Stimulated activated CD4-positive, alpha-beta T cell treated with anti-CD3 and anti-CD28 coated beads, Interleukin-4, amount 100 ng/mL, for 24 hours (primary cell): ENCODE measurements at regions not wholly inside any gene's neighbourhood (a gene's known extent, or its start where the extent isn't known, plus 50 kb on each side); places are given as distances from the start of the nearest gene placed in this dataset.

Experiments used
- DNase-seq: peaks from one replicate; pipeline ENCODE4 v3.0.0-alpha.2; 2020

- no peak for DNase-seq
Observed at GRCh38 chr9:134251296-134252069, 74.8 kb upstream of the RXRA start.

GRCh38 chr9:134252084-134252830 lies 74.0 kb upstream of the RXRA start:
- no peak for DNase-seq

- DNase-seq: no peak
Observed at GRCh38 chr9:134253606-134254205, 72.5 kb upstream of the RXRA start.

GRCh38 chr9:134258332-134258731 lies 67.9 kb upstream of the RXRA start:
- DNase-seq: no peak

- DNase-seq: no peak
Observed at GRCh38 chr9:134258828-134259546, 67.3 kb upstream of the RXRA start.

GRCh38 chr9:134259708-134260107 lies 66.5 kb upstream of the RXRA start:
- DNase-seq: no peak

- DNase-seq: no peak
Observed at GRCh38 chr9:134260801-134261200, 65.5 kb upstream of the RXRA start.

- no peak for DNase-seq
Observed at GRCh38 chr9:134262035-134262434, 64.2 kb upstream of the RXRA start.

- no peak for DNase-seq
Observed at GRCh38 chr9:134263596-134263995, 62.7 kb upstream of the RXRA start.

- DNase-seq: no peak
Observed at GRCh38 chr9:134264169-134264568, 62.1 kb upstream of the RXRA start.

- DNase-seq: no peak
Observed at GRCh38 chr9:134265078-134265477, 61.2 kb upstream of the RXRA start.

GRCh38 chr9:134266418-134266817 lies 59.8 kb upstream of the RXRA start:
- DNase-seq: no peak

- DNase-seq: no peak
Observed at GRCh38 chr9:134267305-134267880, 58.9 kb upstream of the RXRA start.

- no peak for DNase-seq
Observed at GRCh38 chr9:134267881-134268724, 58.2 kb upstream of the RXRA start.

GRCh38 chr9:134268747-134269146 lies 57.5 kb upstream of the RXRA start:
- no peak for DNase-seq

GRCh38 chr9:134271338-134272301 lies 54.6 kb upstream of the RXRA start:
- DNase-seq: no peak

GRCh38 chr9:134272302-134273023 lies 53.8 kb upstream of the RXRA start:
- no peak for DNase-seq

GRCh38 chr9:134273647-134274046 lies 52.6 kb upstream of the RXRA start:
- DNase-seq: no peak

GRCh38 chr9:134275375-134275774 lies 50.9 kb upstream of the RXRA start:
- DNase-seq: no peak
